Ascending aorta (tissue), 2 donors: ENCODE measurements at regions not wholly inside any gene's neighbourhood (a gene's known extent, or its start where the extent isn't known, plus 50 kb on each side); places are given as distances from the start of the nearest gene placed in this dataset.
A peak's percentile ranks its signal among the peaks of the same experiment; 100 is the strongest.

ENCODE experiments used
- DNase-seq, 2 donors: peaks; one replicate each; pipeline ENCODE4 v3.0.0-alpha.2; 2019; ENCODE audit warnings: low spot score in 2 of 2
- H3K27ac ChIP-seq, 2 donors: fragments of 200-600 bp; sonication (generic); one replicate each; pipeline ENCODE4 v1.5.1; 2016 to 2017; ENCODE audit warnings: mild to moderate bottlenecking in 1 of 2
- H3K27me3 ChIP-seq: fragments of 200-600 bp; sonication (generic); one replicate; pipeline ENCODE4 v1.5.1; 2017
- H3K36me3 ChIP-seq, 2 donors: fragments of 200-600 bp; sonication (generic); one replicate each; pipeline ENCODE4 v1.5.1; 2016
- H3K4me1 ChIP-seq, 2 donors: fragments of 200-600 bp; sonication (generic); one replicate each; pipeline ENCODE4 v1.5.1; 2016 to 2017; ENCODE audit warnings: mild to moderate bottlenecking in 1 of 2
- H3K4me3 ChIP-seq, 2 donors: fragments of 200-600 bp; sonication (generic); one replicate each; pipeline ENCODE4 v1.5.1; 2016 to 2017; ENCODE audit warnings: mild to moderate bottlenecking in 1 of 2
- H3K9me3 ChIP-seq, 2 donors: fragments of 200-600 bp; sonication (generic); one replicate each; pipeline ENCODE4 v1.5.1; 2016
- intact Hi-C: fragments of 100-400 bp; cut with DNase I; formaldehyde crosslinking; loops from one replicate; pipeline ENCODE4 v1.15.1; 2023
- TF ChIP-seq, protein P1 (sequence below), 3 experiments: fragments of 200-600 bp in 2 of 3; fragments of 450-650 bp in 1 of 3; sonication (generic) in 2 of 3; IDR thresholded peaks; one replicate each; pipeline ENCODE4 v1.5.1; 2016 to 2019; ENCODE audit warnings: antibody characterized with exemption in 3 of 3, mild to moderate bottlenecking in 1 of 3, moderate library complexity in 1 of 3

DNA sequence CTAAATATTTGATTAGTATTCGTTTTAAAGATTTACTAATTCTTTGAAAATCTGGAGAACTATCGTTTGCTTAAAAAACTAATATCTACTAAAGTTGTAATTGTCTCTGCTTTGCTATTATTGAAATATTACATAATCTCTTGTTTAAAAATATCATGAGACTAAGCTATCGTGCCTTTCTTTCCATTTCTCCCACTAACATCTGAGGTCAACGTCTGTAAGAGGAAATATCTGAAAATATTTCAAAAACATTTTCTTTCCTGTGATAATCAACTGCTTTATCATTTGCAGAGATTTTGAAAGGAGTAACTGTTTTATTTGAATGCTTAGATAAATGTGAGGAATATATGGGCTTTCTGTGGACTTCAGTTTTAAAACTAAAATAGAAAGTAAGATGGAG, 694.1 kb downstream of the USP25 start:
- no peaks in the 10 kb centered on the region for H3K27me3 ChIP-seq
- H3K36me3 ChIP-seq, result no peaks in the 10 kb centered on the region
- H3K9me3 ChIP-seq, result no peaks in the 10 kb centered on the region
- no peaks in the 10 kb centered on the region for H3K4me1 ChIP-seq
- peak overlapping the region; percentile 42 to 44 for H3K4me3 ChIP-seq
- H3K27ac ChIP-seq, result peak overlapping the region; percentile 1 to 28
- intact Hi-C loops, result loop anchor here (5.0 to 10.0 kb wide), 2 partner anchors 108 to 339 kb away; no protein-coding TSS in a partner anchor
- DNase-seq, result no peak
- TF ChIP-seq, protein P1, sequence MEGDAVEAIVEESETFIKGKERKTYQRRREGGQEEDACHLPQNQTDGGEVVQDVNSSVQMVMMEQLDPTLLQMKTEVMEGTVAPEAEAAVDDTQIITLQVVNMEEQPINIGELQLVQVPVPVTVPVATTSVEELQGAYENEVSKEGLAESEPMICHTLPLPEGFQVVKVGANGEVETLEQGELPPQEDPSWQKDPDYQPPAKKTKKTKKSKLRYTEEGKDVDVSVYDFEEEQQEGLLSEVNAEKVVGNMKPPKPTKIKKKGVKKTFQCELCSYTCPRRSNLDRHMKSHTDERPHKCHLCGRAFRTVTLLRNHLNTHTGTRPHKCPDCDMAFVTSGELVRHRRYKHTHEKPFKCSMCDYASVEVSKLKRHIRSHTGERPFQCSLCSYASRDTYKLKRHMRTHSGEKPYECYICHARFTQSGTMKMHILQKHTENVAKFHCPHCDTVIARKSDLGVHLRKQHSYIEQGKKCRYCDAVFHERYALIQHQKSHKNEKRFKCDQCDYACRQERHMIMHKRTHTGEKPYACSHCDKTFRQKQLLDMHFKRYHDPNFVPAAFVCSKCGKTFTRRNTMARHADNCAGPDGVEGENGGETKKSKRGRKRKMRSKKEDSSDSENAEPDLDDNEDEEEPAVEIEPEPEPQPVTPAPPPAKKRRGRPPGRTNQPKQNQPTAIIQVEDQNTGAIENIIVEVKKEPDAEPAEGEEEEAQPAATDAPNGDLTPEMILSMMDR (IDR thresholded peaks at IDR 0.05), result no peak

DNA sequence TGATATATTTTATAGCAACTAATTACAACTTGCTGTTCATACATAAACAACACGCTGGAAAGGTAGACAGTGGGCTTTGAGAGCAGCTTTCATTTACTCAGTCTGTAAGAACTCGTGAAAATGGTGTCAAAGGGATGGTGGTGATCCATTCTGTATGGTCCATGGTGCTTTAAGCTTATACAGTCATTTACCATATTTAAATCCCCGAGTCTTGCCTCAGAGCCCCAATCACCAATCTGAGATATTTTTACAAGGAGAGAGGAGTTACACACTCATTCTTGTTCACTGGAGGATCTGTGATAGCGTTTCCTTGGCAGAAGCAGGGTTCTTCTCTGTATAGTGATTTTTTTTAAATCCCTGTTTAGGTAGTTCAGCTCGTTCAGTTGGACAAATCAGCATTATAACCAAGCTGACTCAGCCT, 694.6 kb downstream of the USP25 start:
- Histone ChIP-seq H3K4me1 (no peaks in the 10 kb centered on the region), H3K27me3 (no peaks in the 10 kb centered on the region), H3K9me3 (no peaks in the 10 kb centered on the region), H3K4me3 (peak overlapping the region; percentile 42 to 44), H3K27ac (peak overlapping the region; percentile 1 to 28), H3K36me3 (no peaks in the 10 kb centered on the region)
- intact Hi-C loops, result loop anchor here (5.0 to 10.0 kb wide), 2 partner anchors 108 to 340 kb away; no protein-coding TSS in a partner anchor
- TF ChIP-seq, protein P1 (IDR thresholded peaks at IDR 0.05), result no peak
- no peak for DNase-seq

DNA sequence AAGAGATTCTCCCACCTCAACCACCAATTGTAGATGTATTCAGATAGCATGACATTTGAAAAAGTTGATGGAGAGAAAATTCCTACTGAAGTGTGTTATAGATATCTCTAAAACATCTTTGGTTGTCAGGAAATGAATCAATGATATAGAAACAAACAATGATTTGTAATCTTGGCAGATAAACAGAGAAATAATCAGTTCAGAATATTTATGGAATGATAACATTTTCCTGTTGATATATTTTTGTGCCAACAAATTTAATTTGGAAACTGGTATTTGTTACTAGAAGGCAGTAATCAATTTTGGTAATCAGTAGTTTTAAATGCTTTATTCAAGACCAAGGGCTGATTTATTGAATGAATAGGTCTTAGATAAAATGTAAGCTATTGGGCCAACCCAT, 695.6 kb downstream of the USP25 start:
- intact Hi-C loops, result loop anchor here (10.0 kb wide), 1 partner anchor 341 kb away; no protein-coding TSS in a partner anchor
- H3K9me3 ChIP-seq, result no peaks in the 10 kb centered on the region
- no peak overlapping the region for H3K4me3 ChIP-seq
- no peak overlapping the region for H3K27ac ChIP-seq
- no peak for DNase-seq
- TF ChIP-seq, protein P1 (IDR thresholded peaks at IDR 0.05), result no peak
- no peaks in the 10 kb centered on the region for H3K36me3 ChIP-seq
- H3K4me1 ChIP-seq, result no peaks in the 10 kb centered on the region
- no peaks in the 10 kb centered on the region for H3K27me3 ChIP-seq

DNA sequence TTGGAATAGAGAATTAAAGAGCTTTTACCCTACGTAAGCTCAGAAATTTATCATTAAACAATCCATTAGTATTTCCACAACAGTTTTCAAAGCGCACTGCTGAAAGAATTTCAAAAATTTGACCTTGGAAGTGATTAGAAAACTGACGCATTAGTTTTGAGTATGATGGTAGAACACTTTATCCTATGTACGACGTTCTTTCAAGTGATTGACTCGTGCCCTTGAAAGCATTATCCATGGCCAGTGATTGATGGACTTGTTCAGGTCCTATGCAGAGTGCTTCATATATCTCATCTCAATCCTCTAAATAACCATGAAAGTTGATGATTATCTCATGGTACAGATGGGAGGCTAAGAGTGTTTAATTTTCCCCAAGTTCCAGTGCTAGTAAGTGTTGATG, 697.2 kb downstream of the USP25 start:
- TF ChIP-seq, protein P1 (IDR thresholded peaks at IDR 0.05), result no peak
- H3K27me3 ChIP-seq, result no peaks in the 10 kb centered on the region
- peak overlapping the region; percentile 4 to 19 for H3K27ac ChIP-seq
- no peak overlapping the region for H3K4me3 ChIP-seq
- no peaks in the 10 kb centered on the region for H3K4me1 ChIP-seq
- no peaks in the 10 kb centered on the region for H3K36me3 ChIP-seq
- H3K9me3 ChIP-seq, result no peaks in the 10 kb centered on the region
- DNase-seq, result no peak
- intact Hi-C loops, result loop anchor here (10.0 kb wide), 1 partner anchor 342 kb away; no protein-coding TSS in a partner anchor

DNA sequence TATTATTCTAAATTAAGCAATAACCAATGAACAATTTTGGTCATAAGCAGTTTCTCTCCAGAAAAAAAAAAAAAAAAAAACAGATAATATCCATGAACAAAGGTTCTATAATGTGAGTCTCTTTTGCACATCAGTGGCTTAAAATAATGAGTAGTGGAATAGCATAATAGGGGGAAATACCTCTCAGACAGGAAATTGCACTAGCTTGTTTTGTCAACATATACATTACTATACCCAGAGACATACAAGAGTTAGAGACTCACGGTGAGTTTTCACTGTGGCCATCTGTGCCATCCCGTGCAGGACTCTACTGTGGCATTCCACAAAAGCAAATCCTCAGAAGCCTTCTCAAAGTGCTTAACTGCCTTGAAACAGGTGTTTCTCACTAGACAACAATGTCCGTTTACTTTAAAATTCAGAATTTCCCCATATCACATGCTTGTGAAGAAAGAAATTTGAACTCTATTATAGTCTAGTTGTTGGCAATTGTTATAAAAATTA, 697.9 kb downstream of the USP25 start:
- intact Hi-C loops, result loop anchor here (10.0 kb wide), 1 partner anchor 343 kb away; no protein-coding TSS in a partner anchor
- TF ChIP-seq, protein P1 (IDR thresholded peaks at IDR 0.05), result no peak
- Histone ChIP-seq H3K4me3 (no peak overlapping the region), H3K36me3 (no peaks in the 10 kb centered on the region), H3K9me3 (no peaks in the 10 kb centered on the region), H3K27ac (no peak overlapping the region), H3K27me3 (no peaks in the 10 kb centered on the region), H3K4me1 (no peaks in the 10 kb centered on the region)
- no peak for DNase-seq
